Colonic mucosa (tissue), 4 donors: ENCODE measurements at regions not wholly inside any gene's neighbourhood (a gene's known extent, or its start where the extent isn't known, plus 50 kb on each side); places are given as distances from the start of the nearest gene placed in this dataset.

Source experiments
- DNase-seq: peaks from one replicate; pipeline ENCODE4 v3.0.0-alpha.2; 2020
- H3K27ac ChIP-seq: fragments of 200-600 bp; one replicate; pipeline ENCODE4 v1.8.0; 2021
- H3K27me3 ChIP-seq: fragments of 200-600 bp; one replicate; pipeline ENCODE4 v1.8.0; 2021
- H3K36me3 ChIP-seq: fragments of 200-600 bp; one replicate; pipeline ENCODE4 v1.8.0; 2021
- H3K4me1 ChIP-seq: fragments of 200-600 bp; one replicate; pipeline ENCODE4 v1.8.0; 2021; ENCODE audit warnings: mild to moderate bottlenecking
- H3K4me3 ChIP-seq: fragments of 200-600 bp; one replicate; pipeline ENCODE4 v1.8.0; 2021
- H3K9ac ChIP-seq, 2 donors: one replicate each; pipeline ENCODE4 v1.7.0; 2013; ENCODE audit warnings: control low read depth in 2 of 2, low read depth in 2 of 2, low read length in 2 of 2
- H3K9me3 ChIP-seq: fragments of 200-600 bp; one replicate; pipeline ENCODE4 v1.8.0; 2021
- intact Hi-C: fragments of 100-400 bp; cut with DNase I; formaldehyde crosslinking; loops from one replicate; pipeline ENCODE4 v1.14.1; 2022
- TF ChIP-seq, protein P1 (sequence below): fragments of 200-600 bp; IDR thresholded peaks from one replicate; pipeline ENCODE4 v1.8.0; 2022; ENCODE audit warnings: antibody characterized with exemption, mild to moderate bottlenecking
- donor health status: healthy.
- donor health status: DM: no; HTN: no; CAD: no.
- donor health status: DM: no; HTN: no; CAD: no.

GRCh38 chr11:8315954-8316353, 52.3 kb upstream of the LMO1 start:
- intact Hi-C loops: no loop called here
- Histone ChIP-seq H3K4me1 (no peaks in the 10 kb centered on the region), H3K36me3 (no peaks in the 10 kb centered on the region), H3K9me3 (no peaks in the 10 kb centered on the region), H3K9ac (no peak overlapping the region), H3K27me3 (no peaks in the 10 kb centered on the region), H3K4me3 (no peak overlapping the region), H3K27ac (no peak overlapping the region)
- TF ChIP-seq, protein P1, sequence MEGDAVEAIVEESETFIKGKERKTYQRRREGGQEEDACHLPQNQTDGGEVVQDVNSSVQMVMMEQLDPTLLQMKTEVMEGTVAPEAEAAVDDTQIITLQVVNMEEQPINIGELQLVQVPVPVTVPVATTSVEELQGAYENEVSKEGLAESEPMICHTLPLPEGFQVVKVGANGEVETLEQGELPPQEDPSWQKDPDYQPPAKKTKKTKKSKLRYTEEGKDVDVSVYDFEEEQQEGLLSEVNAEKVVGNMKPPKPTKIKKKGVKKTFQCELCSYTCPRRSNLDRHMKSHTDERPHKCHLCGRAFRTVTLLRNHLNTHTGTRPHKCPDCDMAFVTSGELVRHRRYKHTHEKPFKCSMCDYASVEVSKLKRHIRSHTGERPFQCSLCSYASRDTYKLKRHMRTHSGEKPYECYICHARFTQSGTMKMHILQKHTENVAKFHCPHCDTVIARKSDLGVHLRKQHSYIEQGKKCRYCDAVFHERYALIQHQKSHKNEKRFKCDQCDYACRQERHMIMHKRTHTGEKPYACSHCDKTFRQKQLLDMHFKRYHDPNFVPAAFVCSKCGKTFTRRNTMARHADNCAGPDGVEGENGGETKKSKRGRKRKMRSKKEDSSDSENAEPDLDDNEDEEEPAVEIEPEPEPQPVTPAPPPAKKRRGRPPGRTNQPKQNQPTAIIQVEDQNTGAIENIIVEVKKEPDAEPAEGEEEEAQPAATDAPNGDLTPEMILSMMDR: no peak
- no peak for DNase-seq

- Histone ChIP-seq H3K27me3 (no peaks in the 10 kb centered on the region), H3K4me3 (no peak overlapping the region), H3K9me3 (no peaks in the 10 kb centered on the region), H3K27ac (no peak overlapping the region), H3K9ac (no peak overlapping the region), H3K36me3 (no peaks in the 10 kb centered on the region), H3K4me1 (no peaks in the 10 kb centered on the region)
- intact Hi-C loops: no loop called here
- TF ChIP-seq, protein P1: no peak
- no peak for DNase-seq
Observed at GRCh38 chr11:8315463-8315862, 51.8 kb upstream of the LMO1 start.

DNA sequence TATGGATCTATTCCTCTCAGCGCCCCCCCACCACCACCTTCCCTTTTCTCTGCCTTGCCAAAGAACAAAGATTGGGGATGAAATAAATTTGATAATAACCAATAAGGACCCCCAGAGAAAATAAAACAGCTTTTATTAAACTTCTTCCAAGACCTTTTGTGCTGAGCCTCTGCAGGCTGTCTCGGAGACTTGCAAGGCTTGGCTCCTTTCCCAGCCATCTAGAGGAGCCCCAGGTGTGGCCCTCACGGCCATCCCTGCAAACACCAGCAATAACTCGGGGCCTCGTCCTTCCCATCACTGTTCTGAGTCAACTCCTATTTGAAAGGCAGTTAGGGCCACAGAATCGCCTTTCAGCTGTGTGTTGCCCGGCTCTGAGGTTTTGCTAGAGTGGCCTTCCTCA, 51.2 kb upstream of the LMO1 start:
- Histone ChIP-seq H3K27me3 (no peaks in the 10 kb centered on the region), H3K9me3 (no peaks in the 10 kb centered on the region), H3K27ac (no peak overlapping the region), H3K9ac (no peak overlapping the region), H3K4me3 (no peak overlapping the region), H3K36me3 (no peaks in the 10 kb centered on the region), H3K4me1 (no peaks in the 10 kb centered on the region)
- intact Hi-C loops: no loop called here
- TF ChIP-seq, protein P1: no peak
- no peak for DNase-seq

DNA sequence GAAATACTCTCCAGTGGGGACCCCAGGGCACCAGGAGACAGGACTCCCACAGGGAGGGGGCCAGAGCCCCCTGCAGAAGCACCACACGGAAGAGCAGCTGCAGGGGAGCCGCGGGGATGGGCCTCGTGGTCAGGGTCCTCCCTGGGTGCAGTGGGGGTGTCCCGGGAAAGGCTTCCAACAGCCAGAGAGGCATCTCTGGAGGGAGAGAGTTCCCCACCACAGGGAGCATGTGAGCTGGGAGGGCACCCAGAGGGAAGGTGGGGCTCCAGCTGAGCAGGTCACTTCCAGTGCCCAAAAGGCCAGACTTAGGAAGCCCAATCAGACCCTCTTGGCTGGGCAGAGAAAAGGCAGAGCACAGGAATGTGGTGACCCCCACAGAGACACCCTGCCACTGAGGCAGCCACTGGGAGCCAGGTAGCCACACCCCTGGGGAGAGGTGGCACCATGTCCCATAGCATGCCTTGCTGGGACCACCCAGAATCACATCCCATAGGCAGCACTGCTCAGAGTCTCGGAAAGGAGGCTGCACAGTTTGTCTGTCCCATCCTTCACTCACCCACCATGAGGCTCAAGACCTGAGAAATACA, 49.9 kb upstream of the LMO1 start:
- no peaks in the 10 kb centered on the region for H3K27me3 ChIP-seq
- H3K9ac ChIP-seq: no peak overlapping the region
- no peaks in the 10 kb centered on the region for H3K36me3 ChIP-seq
- H3K27ac ChIP-seq: no peak overlapping the region
- no peaks in the 10 kb centered on the region for H3K9me3 ChIP-seq
- H3K4me1 ChIP-seq: no peaks in the 10 kb centered on the region
- TF ChIP-seq, protein P1: no peak
- DNase-seq: no peak
- no peak overlapping the region for H3K4me3 ChIP-seq
- intact Hi-C loops: no loop called here
